ENCODE measurements at regions not wholly inside any gene's neighbourhood (a gene's known extent, or its start where the extent isn't known, plus 50 kb on each side); places are given as distances from the start of the nearest gene placed in this dataset.

GRCh38 chr2:144896341-144896740, 376.4 kb upstream of the ZEB2 start:
- DNase-seq (no peak), ATAC-seq (no peak)
- WGBS, 3 donors, result 69 to 77% (median 74%) methylated on average over 1 of the region's 1 CpG
- Histone ChIP-seq H3K27ac (no peak overlapping the region), H3K4me1 (no peaks in the 10 kb centered on the region), H3K4me3 (no peak overlapping the region), H3K27me3 (ENCODE audit: insufficient read depth in 3 of 3, low read length in 2 of 3) (no peaks in the 10 kb centered on the region), H3K36me3 (ENCODE audit: insufficient read depth in 1 of 2, low read depth in 1 of 2) (no peaks in the 10 kb centered on the region), H3K9me3 (no peaks in the 10 kb centered on the region)
- TF ChIP-seq, protein P1, sequence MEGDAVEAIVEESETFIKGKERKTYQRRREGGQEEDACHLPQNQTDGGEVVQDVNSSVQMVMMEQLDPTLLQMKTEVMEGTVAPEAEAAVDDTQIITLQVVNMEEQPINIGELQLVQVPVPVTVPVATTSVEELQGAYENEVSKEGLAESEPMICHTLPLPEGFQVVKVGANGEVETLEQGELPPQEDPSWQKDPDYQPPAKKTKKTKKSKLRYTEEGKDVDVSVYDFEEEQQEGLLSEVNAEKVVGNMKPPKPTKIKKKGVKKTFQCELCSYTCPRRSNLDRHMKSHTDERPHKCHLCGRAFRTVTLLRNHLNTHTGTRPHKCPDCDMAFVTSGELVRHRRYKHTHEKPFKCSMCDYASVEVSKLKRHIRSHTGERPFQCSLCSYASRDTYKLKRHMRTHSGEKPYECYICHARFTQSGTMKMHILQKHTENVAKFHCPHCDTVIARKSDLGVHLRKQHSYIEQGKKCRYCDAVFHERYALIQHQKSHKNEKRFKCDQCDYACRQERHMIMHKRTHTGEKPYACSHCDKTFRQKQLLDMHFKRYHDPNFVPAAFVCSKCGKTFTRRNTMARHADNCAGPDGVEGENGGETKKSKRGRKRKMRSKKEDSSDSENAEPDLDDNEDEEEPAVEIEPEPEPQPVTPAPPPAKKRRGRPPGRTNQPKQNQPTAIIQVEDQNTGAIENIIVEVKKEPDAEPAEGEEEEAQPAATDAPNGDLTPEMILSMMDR (IDR thresholded peaks at IDR 0.05), result no peak
- intact Hi-C loops (cut with DNase I), result no loop called here

DNA sequence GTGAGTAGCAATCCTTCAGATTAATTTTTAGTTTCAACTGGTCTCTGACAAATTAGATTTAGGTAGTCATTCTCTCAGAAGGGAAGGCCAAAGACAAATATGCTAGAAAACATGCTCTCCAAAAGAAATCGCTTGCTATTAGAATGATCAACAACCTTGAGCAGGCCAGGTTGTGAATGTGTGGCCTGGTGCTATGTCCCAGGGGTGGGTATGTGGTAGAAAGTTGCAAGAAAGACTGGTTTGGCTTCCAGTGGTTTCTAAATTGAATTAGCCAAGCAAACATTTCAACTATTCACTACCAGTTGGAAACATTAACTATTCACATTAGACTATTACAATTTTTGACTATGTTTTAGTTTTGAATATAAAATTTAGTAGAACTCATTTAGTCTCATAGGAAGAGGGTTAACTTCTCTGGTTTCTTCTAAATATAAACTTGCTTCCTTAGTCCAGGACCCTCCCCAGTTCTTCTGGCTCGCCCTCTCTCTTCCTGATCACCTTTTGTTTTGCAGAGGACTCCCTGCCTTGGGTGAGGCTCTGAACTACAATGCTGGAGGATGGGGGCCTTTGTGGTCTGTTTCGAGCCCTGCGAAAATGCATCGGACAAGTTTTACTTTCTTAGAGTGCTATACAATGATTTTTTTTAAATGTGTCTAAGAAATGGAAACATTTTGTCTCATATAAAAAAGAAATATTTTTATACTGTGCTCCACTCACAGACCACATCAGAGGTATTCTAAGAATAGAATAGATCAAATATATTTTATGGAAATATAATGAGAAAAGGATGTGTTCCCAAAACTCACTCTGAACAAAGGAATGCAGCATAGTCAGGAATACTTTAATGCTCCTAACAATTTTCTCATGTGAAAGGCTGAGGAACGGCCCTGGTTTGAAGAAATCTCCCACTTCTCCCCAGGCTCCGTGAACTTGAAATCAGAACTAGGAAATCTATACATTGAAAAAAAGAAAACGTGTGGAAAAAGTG, 375.0 kb upstream of the ZEB2 start:
- no peak overlapping the region for H3K27ac ChIP-seq
- H3K27me3 ChIP-seq (ENCODE audit: insufficient read depth in 3 of 3, low read length in 2 of 3), result no peaks in the 10 kb centered on the region
- intact Hi-C loops (cut with DNase I), result no loop called here
- H3K4me1 ChIP-seq, result no peaks in the 10 kb centered on the region
- WGBS, 3 donors, result 75 to 77% (median 76%) methylated on average over 8 of the region's 8 CpGs
- no peak overlapping the region for H3K4me3 ChIP-seq
- no peak for DNase-seq
- no peaks in the 10 kb centered on the region for H3K36me3 ChIP-seq (ENCODE audit: insufficient read depth in 1 of 2, low read depth in 1 of 2)
- no peak for ATAC-seq
- H3K9me3 ChIP-seq, result no peaks in the 10 kb centered on the region
- TF ChIP-seq, protein P1 (IDR thresholded peaks at IDR 0.05), result no peak

GRCh38 chr2:144893464-144893863, 373.5 kb upstream of the ZEB2 start:
- Histone ChIP-seq H3K27ac (no peak overlapping the region), H3K27me3 (ENCODE audit: insufficient read depth in 3 of 3, low read length in 2 of 3) (no peaks in the 10 kb centered on the region), H3K36me3 (ENCODE audit: insufficient read depth in 1 of 2, low read depth in 1 of 2) (no peaks in the 10 kb centered on the region), H3K9me3 (no peaks in the 10 kb centered on the region), H3K4me3 (no peak overlapping the region), H3K4me1 (no peaks in the 10 kb centered on the region)
- TF ChIP-seq, protein P1 (IDR thresholded peaks at IDR 0.05), result no peak
- no peak for DNase-seq
- WGBS, 3 donors, result 89 to 93% (median 91%) methylated on average over 4 of the region's 4 CpGs
- no peak for ATAC-seq
- intact Hi-C loops (cut with DNase I), result no loop called here

GRCh38 chr2:144890828-144891227, 370.9 kb upstream of the ZEB2 start:
- Histone ChIP-seq H3K4me3 (no peak overlapping the region), H3K9me3 (no peaks in the 10 kb centered on the region), H3K36me3 (ENCODE audit: insufficient read depth in 1 of 2, low read depth in 1 of 2) (no peaks in the 10 kb centered on the region), H3K27me3 (ENCODE audit: insufficient read depth in 3 of 3, low read length in 2 of 3) (no peaks in the 10 kb centered on the region), H3K27ac (no peak overlapping the region), H3K4me1 (no peaks in the 10 kb centered on the region)
- DNase-seq (no peak), ATAC-seq (no peak)
- WGBS, 3 donors, result 34 to 65% (median 49%) methylated on average over 1 of the region's 1 CpG
- intact Hi-C loops (cut with DNase I), result no loop called here
- TF ChIP-seq, protein P1 (IDR thresholded peaks at IDR 0.05), result no peak

All from psoas muscle (tissue), 7 donors.